Lung (tissue), 11 donors: ENCODE measurements at regions not wholly inside any gene's neighbourhood (a gene's known extent, or its start where the extent isn't known, plus 50 kb on each side); places are given as distances from the start of the nearest gene placed in this dataset.

ENCODE experiments used
- ATAC-seq: fragments of 200-7000 bp; cut with Tn5 transposase; one replicate; pipeline ENCODE4 v1.9.1; 2020; ENCODE audit warnings: moderate number of reproducible peaks; ENCODE audit not compliant: insufficient read depth, low FRiP score
- DNase-seq, 3 donors: peaks; one replicate each; pipeline ENCODE4 v3.0.0-alpha.2; 2013 to 2017
- H3K27ac ChIP-seq, 2 donors: one replicate each; pipeline ENCODE4 v1.5.1; 2013; ENCODE audit warnings: mild to moderate bottlenecking in 2 of 2, moderate library complexity in 2 of 2, control low read depth in 1 of 2, inconsistent platforms in 1 of 2, low read depth in 1 of 2, low read length in 1 of 2
- H3K27me3 ChIP-seq, 3 donors: one replicate each; pipeline ENCODE4 v1.5.1; 2013; ENCODE audit warnings: low read length in 2 of 3; ENCODE audit not compliant: control insufficient read depth in 3 of 3, insufficient read depth in 3 of 3
- H3K36me3 ChIP-seq, 4 donors: one replicate each; pipeline ENCODE4 v1.5.1; 2013; ENCODE audit warnings: low read length in 4 of 4, mild to moderate bottlenecking in 1 of 4, moderate library complexity in 1 of 4; ENCODE audit not compliant: control insufficient read depth in 4 of 4, insufficient read depth in 4 of 4
- H3K4me1 ChIP-seq, 5 donors: one replicate each; pipeline ENCODE4 v1.5.1; 2013; ENCODE audit warnings: low read length in 5 of 5, mild to moderate bottlenecking in 2 of 5, moderate library complexity in 1 of 5; ENCODE audit not compliant: control insufficient read depth in 5 of 5, insufficient read depth in 5 of 5
- H3K4me3 ChIP-seq: one replicate; pipeline ENCODE4 v1.5.1; 2013; ENCODE audit warnings: mild to moderate bottlenecking, control low read depth, moderate library complexity
- H3K9ac ChIP-seq, 2 donors: one replicate each; pipeline ENCODE4 v1.5.1; 2013; ENCODE audit warnings: low read length in 2 of 2, control low read depth in 1 of 2; ENCODE audit not compliant: insufficient read depth in 1 of 2
- H3K9me3 ChIP-seq, 4 donors: one replicate each; pipeline ENCODE4 v1.5.1; 2013; ENCODE audit warnings: low read length in 3 of 4, mild to moderate bottlenecking in 1 of 4, moderate library complexity in 1 of 4; ENCODE audit not compliant: control insufficient read depth in 4 of 4, insufficient read depth in 3 of 4
- CTCF ChIP-seq: IDR thresholded peaks from 2 replicates; pipeline ENCODE4 v1.5.1; 2012; ENCODE audit warnings: mild to moderate bottlenecking; ENCODE audit errors: control extremely low read depth, extremely low read depth
- WGBS, 2 donors: extraction: QIAGEN DNeasy Blood & Tissue Kit; methylation state at CpG; one replicate each; pipeline ENCODE4 v1.1.7; 2013; 5-methylcytosine and 5-hydroxymethylcytosine counted together
- donor health status: control.
- donor health status: control.
- donor health status: Bipolar disorder and iron deficiency.
- donor health status: healthy.
- donor health status: DM: yes; HTN: yes; CAD: no.

GRCh38 chr12:92989715-92990484, 60.8 kb upstream of the EEA1 start:
- H3K27me3 ChIP-seq = no peaks in the 10 kb centered on the region
- no peaks in the 10 kb centered on the region for H3K36me3 ChIP-seq
- DNase-seq = no peak
- H3K4me3 ChIP-seq = no peak overlapping the region
- ATAC-seq = no peak
- no peak for TF ChIP-seq CTCF
- peaks cover 0 to 2% (median 0%) of the 10 kb centered on the region in 4 donors for H3K9me3 ChIP-seq
- H3K4me1 ChIP-seq = peaks cover 0 to 7% (median 4%) of the 10 kb centered on the region in 5 donors
- H3K9ac ChIP-seq = no peak overlapping the region
- 87 to 90% methylated on average over 3 of the region's 3 CpGs for WGBS, 2 donors
- no peak overlapping the region for H3K27ac ChIP-seq

GRCh38 chr12:92991134-92991533, 62.0 kb upstream of the EEA1 start:
- peaks cover 0 to 2% (median 0%) of the 10 kb centered on the region in 4 donors for H3K9me3 ChIP-seq

GRCh38 chr12:92992041-92992440, 62.9 kb upstream of the EEA1 start:
- H3K9ac ChIP-seq = no peak overlapping the region
- H3K4me3 ChIP-seq = no peak overlapping the region
- no peaks in the 10 kb centered on the region for H3K27me3 ChIP-seq
- H3K36me3 ChIP-seq = no peaks in the 10 kb centered on the region
- peaks cover 0 to 2% (median 0%) of the 10 kb centered on the region in 4 donors for H3K9me3 ChIP-seq
- TF ChIP-seq CTCF = no peak
- no peak overlapping the region for H3K27ac ChIP-seq
- no peak for DNase-seq
- peaks cover 0 to 7% (median 4%) of the 10 kb centered on the region in 5 donors for H3K4me1 ChIP-seq
- no peak for ATAC-seq

More at GRCh38 chr12:92991134-92991533, 62.0 kb upstream of the EEA1 start:
- Histone ChIP-seq H3K9ac (no peak overlapping the region), H3K4me3 (no peak overlapping the region), H3K4me1 (peaks cover 0 to 7% (median 4%) of the 10 kb centered on the region in 5 donors), H3K27me3 (no peaks in the 10 kb centered on the region), H3K36me3 (no peaks in the 10 kb centered on the region), H3K27ac (no peak overlapping the region)
- ATAC-seq = no peak
- 88 to 93% methylated on average over 3 of the region's 3 CpGs for WGBS, 2 donors
- no peak for TF ChIP-seq CTCF
- no peak for DNase-seq
